OCI-LY1 (cell line): ENCODE measurements at regions not wholly inside any gene's neighbourhood (a gene's known extent, or its start where the extent isn't known, plus 50 kb on each side); places are given as distances from the start of the nearest gene placed in this dataset.

Experiments used
- H2AFZ ChIP-seq: fragments of 200-600 bp; sonication (generic), shearing (Covaris generic); 2 replicates; pipeline ENCODE4 v1.6.0; 2014; ENCODE audit warnings: antibody characterized with exemption, mild to moderate bottlenecking, low read length
- H3F3A ChIP-seq: fragments of 200-600 bp; sonication (generic), shearing (Covaris generic); 2 replicates; pipeline ENCODE4 v1.6.0; 2014; ENCODE audit warnings: mild to moderate bottlenecking, antibody characterized with exemption, low read length, moderate library complexity; ENCODE audit not compliant: insufficient read depth
- H3K27ac ChIP-seq: fragments of 200-600 bp; sonication (generic); 2 replicates; pipeline ENCODE4 v1.5.1; 2014; ENCODE audit warnings: low read length, mixed run types, mild to moderate bottlenecking, low read depth; ENCODE audit not compliant: poor library complexity, severe bottlenecking
- H3K27me3 ChIP-seq: fragments of 200-600 bp; sonication (generic); 2 replicates; pipeline ENCODE4 v1.6.0; 2014; ENCODE audit warnings: antibody characterized with exemption, mild to moderate bottlenecking, low read length, moderate library complexity; ENCODE audit not compliant: insufficient read depth
- H3K36me3 ChIP-seq: fragments of 200-600 bp; sonication (generic); 2 replicates; pipeline ENCODE4 v1.6.1; 2014; ENCODE audit warnings: mild to moderate bottlenecking, antibody characterized with exemption, low read length, moderate library complexity, mixed read lengths; ENCODE audit not compliant: insufficient read depth
- H3K4me1 ChIP-seq: fragments of 200-600 bp; sonication (generic); 2 replicates; pipeline ENCODE4 v1.5.1; 2014; ENCODE audit warnings: mild to moderate bottlenecking, low read length, moderate library complexity; ENCODE audit not compliant: insufficient read depth, severe bottlenecking
- H3K4me2 ChIP-seq: fragments of 200-600 bp; sonication (generic), shearing (Covaris generic); 2 replicates; pipeline ENCODE4 v1.6.1; 2014; ENCODE audit warnings: low read length
- H3K4me3 ChIP-seq: fragments of 200-600 bp; sonication (generic); 2 replicates; pipeline ENCODE4 v1.5.1; 2014; ENCODE audit warnings: low read length, low read depth, mild to moderate bottlenecking, mixed read lengths; ENCODE audit not compliant: poor library complexity, severe bottlenecking
- H3K79me2 ChIP-seq: fragments of 200-600 bp; shearing (Covaris generic); 2 replicates; pipeline ENCODE4 v1.6.1; 2016; ENCODE audit warnings: mixed run types, low read length, mixed read lengths; ENCODE audit not compliant: insufficient read depth
- H3K9ac ChIP-seq: fragments of 200-600 bp; sonication (generic), shearing (Covaris generic); 2 replicates; pipeline ENCODE4 v1.6.1; 2014; ENCODE audit warnings: mild to moderate bottlenecking, low read length, mixed read lengths
- H3K9me2 ChIP-seq: fragments of 200-600 bp; sonication (generic), shearing (Covaris generic); 2 replicates; pipeline ENCODE4 v1.6.1; 2014; ENCODE audit warnings: low read depth, mild to moderate bottlenecking, low read length, mixed read lengths
- H3K9me3 ChIP-seq: fragments of 200-600 bp; shearing (Covaris generic); 2 replicates; pipeline ENCODE4 v1.6.1; 2014; ENCODE audit warnings: low read length, mixed read lengths
- H4K20me1 ChIP-seq: fragments of 200-600 bp; sonication (generic), shearing (Covaris generic); 2 replicates; pipeline ENCODE4 v1.6.0; 2016; ENCODE audit warnings: mild to moderate bottlenecking, low read length; ENCODE audit not compliant: insufficient read depth
- EZH2 ChIP-seq: fragments of 200-600 bp; sonication (generic), shearing (Covaris generic); IDR thresholded peaks from 2 replicates; pipeline ENCODE4 v1.8.0; 2017; ENCODE audit warnings: borderline replicate concordance, mixed run types, mild to moderate bottlenecking, antibody characterized with exemption, low read length, moderate library complexity, mixed read lengths
- TF ChIP-seq, protein P1 (sequence below): fragments of 200-600 bp; sonication (generic), shearing (Covaris generic); IDR thresholded peaks from 2 replicates; pipeline ENCODE4 v1.5.1; 2017; ENCODE audit warnings: mild to moderate bottlenecking, antibody characterized with exemption, low read length, moderate library complexity, mixed read lengths

DNA sequence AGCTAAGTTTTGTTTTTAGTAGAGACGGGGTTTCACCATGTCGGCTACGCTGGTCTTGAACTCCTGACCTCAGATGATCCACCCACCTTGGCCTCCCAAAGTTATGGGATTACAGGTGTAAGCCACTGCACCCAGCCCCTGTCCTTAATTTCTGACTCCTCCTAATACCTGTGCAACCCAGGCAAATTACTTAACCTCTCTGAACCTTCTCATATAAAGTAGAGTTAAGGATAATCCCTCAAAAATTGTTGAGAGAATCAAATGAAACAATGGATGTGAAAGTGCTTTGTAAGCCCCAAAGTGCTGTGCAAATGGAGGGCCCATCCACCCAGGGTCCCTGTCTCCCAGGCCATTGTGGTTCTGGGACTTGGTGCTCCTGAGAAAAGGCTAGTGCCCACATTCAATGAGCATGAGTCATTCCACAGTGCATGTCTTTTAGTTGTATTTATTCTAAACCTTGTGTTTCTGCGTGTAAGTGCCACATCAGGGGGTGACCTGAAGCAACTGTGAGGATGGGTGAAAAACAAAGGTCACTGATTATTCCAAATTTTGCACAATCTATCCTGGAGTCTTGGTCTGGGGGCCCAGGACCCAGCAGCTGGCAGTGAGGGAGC, 61.4 kb upstream of the PTPRJ start:
- TF ChIP-seq, protein P1, sequence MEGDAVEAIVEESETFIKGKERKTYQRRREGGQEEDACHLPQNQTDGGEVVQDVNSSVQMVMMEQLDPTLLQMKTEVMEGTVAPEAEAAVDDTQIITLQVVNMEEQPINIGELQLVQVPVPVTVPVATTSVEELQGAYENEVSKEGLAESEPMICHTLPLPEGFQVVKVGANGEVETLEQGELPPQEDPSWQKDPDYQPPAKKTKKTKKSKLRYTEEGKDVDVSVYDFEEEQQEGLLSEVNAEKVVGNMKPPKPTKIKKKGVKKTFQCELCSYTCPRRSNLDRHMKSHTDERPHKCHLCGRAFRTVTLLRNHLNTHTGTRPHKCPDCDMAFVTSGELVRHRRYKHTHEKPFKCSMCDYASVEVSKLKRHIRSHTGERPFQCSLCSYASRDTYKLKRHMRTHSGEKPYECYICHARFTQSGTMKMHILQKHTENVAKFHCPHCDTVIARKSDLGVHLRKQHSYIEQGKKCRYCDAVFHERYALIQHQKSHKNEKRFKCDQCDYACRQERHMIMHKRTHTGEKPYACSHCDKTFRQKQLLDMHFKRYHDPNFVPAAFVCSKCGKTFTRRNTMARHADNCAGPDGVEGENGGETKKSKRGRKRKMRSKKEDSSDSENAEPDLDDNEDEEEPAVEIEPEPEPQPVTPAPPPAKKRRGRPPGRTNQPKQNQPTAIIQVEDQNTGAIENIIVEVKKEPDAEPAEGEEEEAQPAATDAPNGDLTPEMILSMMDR: no peak
- H3K79me2 ChIP-seq: no peaks in the 10 kb centered on the region
- peaks cover 14% of the 10 kb centered on the region; the same call in 1 of the 2 replicates for H3F3A ChIP-seq
- no peaks in the 10 kb centered on the region for H4K20me1 ChIP-seq
- no peak overlapping the region for H2AFZ ChIP-seq
- H3K27me3 ChIP-seq: no peaks in the 10 kb centered on the region
- H3K4me1 ChIP-seq: peaks cover 97% of the 10 kb centered on the region
- no peaks in the 10 kb centered on the region for H3K9me2 ChIP-seq
- no peaks in the 10 kb centered on the region for H3K9me3 ChIP-seq
- H3K36me3 ChIP-seq: no peaks in the 10 kb centered on the region
- peak overlapping the region; percentile 53 for H3K9ac ChIP-seq
- H3K4me3 ChIP-seq: no peak overlapping the region
- H3K27ac ChIP-seq: peak overlapping the region; percentile 99
- peak overlapping the region; percentile 54 for H3K4me2 ChIP-seq

DNA sequence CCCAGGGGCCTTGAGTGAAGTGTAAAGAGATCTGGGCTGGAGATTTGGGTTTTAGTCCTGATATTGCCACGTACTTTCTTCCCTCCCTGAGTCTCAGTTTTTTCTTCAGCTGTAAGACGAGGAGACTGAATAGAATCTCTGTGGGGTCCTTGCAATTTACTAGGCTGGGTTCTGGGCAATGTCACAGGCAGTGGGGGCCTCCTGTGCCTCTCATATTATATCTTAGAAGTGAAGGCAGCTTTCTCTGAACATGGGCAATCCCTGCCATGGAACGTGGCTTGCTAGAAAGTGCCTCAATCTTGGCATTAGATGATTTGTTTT, 62.0 kb upstream of the PTPRJ start:
- no peak overlapping the region for H2AFZ ChIP-seq
- H3K4me2 ChIP-seq: peak overlapping the region; percentile 54

DNA sequence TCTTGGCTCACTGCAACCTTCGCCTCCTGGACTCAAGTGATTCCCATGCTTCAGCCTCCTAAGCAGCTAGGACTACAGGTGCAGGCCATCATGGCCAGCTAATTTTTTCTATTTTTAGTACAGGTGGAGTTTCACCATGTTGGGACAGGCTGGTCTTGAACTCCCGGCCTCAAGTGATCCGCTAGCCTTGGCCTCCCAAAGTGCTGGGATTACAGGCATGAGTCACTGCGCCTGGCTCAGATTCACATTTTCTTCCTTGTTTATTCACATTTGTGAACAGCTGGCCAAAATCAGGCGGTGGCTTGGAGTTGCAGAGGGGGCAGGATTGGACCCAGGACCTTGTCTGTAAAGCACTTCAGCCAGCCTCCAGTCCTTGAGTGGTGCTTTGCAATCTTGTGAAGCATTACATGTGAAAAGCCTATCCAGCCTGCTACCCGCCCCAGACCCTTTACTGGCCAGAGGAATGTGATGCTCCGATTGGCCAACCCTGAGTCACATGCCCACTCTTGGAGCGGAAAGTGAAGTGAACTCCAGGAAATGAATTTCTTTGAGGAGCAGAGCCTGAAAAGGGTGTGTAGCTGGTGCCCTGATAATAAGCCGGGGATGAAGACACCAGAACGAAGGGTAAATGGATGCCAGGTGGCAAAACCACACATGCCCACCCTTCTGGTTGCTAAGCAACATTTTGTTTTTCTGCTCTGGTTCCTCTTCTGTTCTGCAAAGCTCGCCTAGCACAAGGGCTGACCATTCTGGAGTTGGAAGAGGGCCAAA, 62.6 kb upstream of the PTPRJ start:
- H3K4me2 ChIP-seq: peak overlapping the region; percentile 54
- TF ChIP-seq, protein P1: no peak
- TF ChIP-seq EZH2: no peak
- H3K9ac ChIP-seq: peak overlapping the region; percentile 61
- H3K4me1 ChIP-seq: peaks cover 97% of the 10 kb centered on the region
- no peaks in the 10 kb centered on the region for H3K79me2 ChIP-seq
- H3F3A ChIP-seq: peaks cover 14% of the 10 kb centered on the region; the same call in 1 of the 2 replicates
- H4K20me1 ChIP-seq: no peaks in the 10 kb centered on the region
- no peaks in the 10 kb centered on the region for H3K9me2 ChIP-seq
- H2AFZ ChIP-seq: no peak overlapping the region
- no peaks in the 10 kb centered on the region for H3K27me3 ChIP-seq
- H3K4me3 ChIP-seq: peak overlapping the region; percentile 23
- no peaks in the 10 kb centered on the region for H3K9me3 ChIP-seq
- H3K36me3 ChIP-seq: no peaks in the 10 kb centered on the region
- H3K27ac ChIP-seq: peak overlapping the region; percentile 99

More for the DNA sequence above, 62.0 kb upstream of the PTPRJ start:
- Histone ChIP-seq H3K4me1 (peaks cover 97% of the 10 kb centered on the region), H4K20me1 (no peaks in the 10 kb centered on the region), H3K9me3 (no peaks in the 10 kb centered on the region), H3K36me3 (no peaks in the 10 kb centered on the region), H3K4me3 (peak overlapping the region; percentile 21), H3K27ac (peak overlapping the region; percentile 99), H3F3A (peaks cover 14% of the 10 kb centered on the region; the same call in 1 of the 2 replicates), H3K9ac (peak overlapping the region; percentile 53; the same call in 1 of the 2 replicates), H3K79me2 (no peaks in the 10 kb centered on the region), H3K9me2 (no peaks in the 10 kb centered on the region), H3K27me3 (no peaks in the 10 kb centered on the region)
- TF ChIP-seq, protein P1: no peak
- no peak for TF ChIP-seq EZH2
